ENCODE measurements at regions not wholly inside any gene's neighbourhood (a gene's known extent, or its start where the extent isn't known, plus 50 kb on each side); places are given as distances from the start of the nearest gene placed in this dataset.

DNA sequence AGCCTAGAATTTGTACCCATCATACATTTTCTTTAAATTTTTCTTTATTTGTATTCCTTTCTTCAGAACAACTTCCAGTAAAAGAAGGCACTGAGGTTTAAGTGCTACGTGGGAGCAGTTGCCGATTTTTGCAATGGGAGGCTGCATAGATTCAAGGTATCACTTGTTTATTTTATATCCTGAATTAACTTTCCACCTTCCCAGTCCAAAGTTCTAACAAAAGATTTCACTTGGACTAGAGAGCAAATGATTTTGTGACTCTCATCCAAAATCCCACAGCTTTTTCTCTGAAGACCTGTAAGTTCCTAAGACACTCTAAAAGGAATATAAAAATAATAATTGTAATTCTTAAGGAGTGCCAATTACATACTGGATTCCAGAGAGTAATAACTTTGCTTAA lies 139.1 kb upstream of the SPRY4 start:
- TF ChIP-seq POLR2AphosphoS5 (IDR thresholded peaks at IDR 0.05; ENCODE audit: low read depth, low read length) (no peak), CHCHD3 (CRISPR knock-in tag; IDR thresholded peaks at IDR 0.05) (no peak), EP300 (IDR thresholded peaks at IDR 0.05; ENCODE audit: low read depth in 2 of 2, low read length in 2 of 2) (no peak), EP300 (CRISPR knock-in tag; IDR thresholded peaks at IDR 0.05; ENCODE audit: borderline replicate concordance) (no peak), CEBPB (IDR thresholded peaks at IDR 0.05; ENCODE audit: borderline replicate concordance, low read depth, low read length) (no peak), ZNF12 (CRISPR knock-in tag; IDR thresholded peaks at IDR 0.05) (no peak), SSRP1 (CRISPR knock-in tag; IDR thresholded peaks at IDR 0.05) (no peak), MEF2D (CRISPR knock-in tag; IDR thresholded peaks at IDR 0.05) (no peak)
- TF ChIP-seq, protein P1, sequence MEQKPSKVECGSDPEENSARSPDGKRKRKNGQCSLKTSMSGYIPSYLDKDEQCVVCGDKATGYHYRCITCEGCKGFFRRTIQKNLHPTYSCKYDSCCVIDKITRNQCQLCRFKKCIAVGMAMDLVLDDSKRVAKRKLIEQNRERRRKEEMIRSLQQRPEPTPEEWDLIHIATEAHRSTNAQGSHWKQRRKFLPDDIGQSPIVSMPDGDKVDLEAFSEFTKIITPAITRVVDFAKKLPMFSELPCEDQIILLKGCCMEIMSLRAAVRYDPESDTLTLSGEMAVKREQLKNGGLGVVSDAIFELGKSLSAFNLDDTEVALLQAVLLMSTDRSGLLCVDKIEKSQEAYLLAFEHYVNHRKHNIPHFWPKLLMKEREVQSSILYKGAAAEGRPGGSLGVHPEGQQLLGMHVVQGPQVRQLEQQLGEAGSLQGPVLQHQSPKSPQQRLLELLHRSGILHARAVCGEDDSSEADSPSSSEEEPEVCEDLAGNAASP (CRISPR knock-in tag; IDR thresholded peaks at IDR 0.05; ENCODE audit: borderline replicate concordance) = no peak
- TF ChIP-seq, protein P2, sequence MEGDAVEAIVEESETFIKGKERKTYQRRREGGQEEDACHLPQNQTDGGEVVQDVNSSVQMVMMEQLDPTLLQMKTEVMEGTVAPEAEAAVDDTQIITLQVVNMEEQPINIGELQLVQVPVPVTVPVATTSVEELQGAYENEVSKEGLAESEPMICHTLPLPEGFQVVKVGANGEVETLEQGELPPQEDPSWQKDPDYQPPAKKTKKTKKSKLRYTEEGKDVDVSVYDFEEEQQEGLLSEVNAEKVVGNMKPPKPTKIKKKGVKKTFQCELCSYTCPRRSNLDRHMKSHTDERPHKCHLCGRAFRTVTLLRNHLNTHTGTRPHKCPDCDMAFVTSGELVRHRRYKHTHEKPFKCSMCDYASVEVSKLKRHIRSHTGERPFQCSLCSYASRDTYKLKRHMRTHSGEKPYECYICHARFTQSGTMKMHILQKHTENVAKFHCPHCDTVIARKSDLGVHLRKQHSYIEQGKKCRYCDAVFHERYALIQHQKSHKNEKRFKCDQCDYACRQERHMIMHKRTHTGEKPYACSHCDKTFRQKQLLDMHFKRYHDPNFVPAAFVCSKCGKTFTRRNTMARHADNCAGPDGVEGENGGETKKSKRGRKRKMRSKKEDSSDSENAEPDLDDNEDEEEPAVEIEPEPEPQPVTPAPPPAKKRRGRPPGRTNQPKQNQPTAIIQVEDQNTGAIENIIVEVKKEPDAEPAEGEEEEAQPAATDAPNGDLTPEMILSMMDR (CRISPR knock-in tag; IDR thresholded peaks at IDR 0.05) = no peak
- TF ChIP-seq, protein P3, sequence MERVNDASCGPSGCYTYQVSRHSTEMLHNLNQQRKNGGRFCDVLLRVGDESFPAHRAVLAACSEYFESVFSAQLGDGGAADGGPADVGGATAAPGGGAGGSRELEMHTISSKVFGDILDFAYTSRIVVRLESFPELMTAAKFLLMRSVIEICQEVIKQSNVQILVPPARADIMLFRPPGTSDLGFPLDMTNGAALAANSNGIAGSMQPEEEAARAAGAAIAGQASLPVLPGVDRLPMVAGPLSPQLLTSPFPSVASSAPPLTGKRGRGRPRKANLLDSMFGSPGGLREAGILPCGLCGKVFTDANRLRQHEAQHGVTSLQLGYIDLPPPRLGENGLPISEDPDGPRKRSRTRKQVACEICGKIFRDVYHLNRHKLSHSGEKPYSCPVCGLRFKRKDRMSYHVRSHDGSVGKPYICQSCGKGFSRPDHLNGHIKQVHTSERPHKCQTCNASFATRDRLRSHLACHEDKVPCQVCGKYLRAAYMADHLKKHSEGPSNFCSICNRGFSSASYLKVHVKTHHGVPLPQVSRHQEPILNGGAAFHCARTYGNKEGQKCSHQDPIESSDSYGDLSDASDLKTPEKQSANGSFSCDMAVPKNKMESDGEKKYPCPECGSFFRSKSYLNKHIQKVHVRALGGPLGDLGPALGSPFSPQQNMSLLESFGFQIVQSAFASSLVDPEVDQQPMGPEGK (CRISPR knock-in tag; IDR thresholded peaks at IDR 0.05) = no peak
